ENCODE measurements at regions not wholly inside any gene's neighbourhood (a gene's known extent, or its start where the extent isn't known, plus 50 kb on each side); places are given as distances from the start of the nearest gene placed in this dataset.

DNA sequence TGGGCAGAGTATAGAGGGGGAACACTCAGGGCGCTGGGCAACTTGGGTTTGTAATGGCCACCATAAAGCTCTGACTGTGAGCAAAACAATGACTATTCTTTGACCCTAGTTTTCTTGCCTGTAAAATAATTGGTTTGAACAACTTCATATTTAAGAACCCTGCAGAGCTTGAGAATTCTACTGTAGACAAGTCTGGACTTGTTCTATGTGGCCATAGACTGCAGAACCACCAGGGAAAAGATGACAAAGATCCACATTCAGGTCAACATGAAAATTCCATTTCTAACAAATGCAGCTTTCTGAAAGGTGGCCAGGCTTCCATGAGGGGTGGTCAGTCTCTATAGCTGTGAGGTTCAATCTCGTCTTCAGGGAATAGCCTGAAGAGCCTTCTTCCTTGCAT, 239.4 kb upstream of the LRRN1 start:
- no peak for DNase-seq

DNA sequence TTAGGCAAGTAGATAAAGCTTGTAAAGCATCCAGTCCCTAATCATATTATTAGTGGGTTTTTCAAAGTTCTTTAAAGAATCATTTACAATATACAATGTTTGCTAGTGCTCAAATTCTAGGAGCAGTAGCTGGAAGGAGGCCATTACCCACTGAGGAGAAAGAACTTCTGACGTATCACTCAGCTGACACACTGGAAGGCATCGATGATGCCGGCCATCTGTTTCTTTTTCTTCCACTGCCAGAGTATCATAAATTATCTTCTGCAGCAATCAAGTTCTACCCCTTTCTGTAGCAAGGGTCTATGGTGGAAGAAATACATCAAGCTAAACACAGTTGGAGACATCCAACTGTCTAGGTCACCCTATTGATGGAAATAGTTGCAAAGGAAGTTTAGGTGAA, 243.2 kb upstream of the LRRN1 start:
- no peak for DNase-seq

DNA sequence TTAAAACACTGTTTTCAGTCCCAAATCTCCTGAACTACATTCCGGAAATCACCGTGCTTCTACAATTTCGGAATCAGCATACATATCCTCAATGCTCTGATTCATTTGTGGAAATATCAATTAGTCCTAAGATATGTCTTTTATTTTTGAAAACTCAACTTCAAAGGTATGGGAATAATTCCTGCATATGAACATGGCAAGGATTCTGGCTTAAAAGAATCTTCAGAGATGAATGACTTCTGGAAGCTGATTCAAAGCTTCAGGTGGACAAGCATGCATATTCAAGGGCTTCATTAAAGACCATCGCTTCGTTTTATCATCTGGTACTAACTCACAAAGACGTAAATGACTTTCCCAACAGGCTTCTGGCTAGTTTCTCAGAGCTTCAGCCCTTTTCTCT, 246.0 kb upstream of the LRRN1 start:
- no peak for DNase-seq

DNA sequence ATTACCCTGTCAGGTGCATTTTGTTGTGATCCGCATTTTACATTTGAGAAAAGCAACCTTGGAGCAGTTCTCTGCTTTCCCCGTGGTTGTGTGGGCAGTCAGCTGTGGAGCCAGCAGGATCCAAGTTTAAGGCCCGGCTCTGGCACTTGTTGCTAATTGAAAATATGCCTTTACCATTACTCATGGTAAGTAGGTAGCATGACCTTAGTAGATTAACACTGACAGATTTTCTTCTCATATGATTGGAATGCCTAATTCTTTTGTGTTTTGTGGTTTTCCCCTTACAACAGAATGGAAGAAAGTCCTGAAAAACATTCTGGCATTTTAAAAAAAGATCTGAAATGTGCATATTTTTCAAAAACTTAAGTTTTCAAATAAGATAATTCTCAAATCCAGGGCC, 246.5 kb upstream of the LRRN1 start:
- no peak for DNase-seq

DNA sequence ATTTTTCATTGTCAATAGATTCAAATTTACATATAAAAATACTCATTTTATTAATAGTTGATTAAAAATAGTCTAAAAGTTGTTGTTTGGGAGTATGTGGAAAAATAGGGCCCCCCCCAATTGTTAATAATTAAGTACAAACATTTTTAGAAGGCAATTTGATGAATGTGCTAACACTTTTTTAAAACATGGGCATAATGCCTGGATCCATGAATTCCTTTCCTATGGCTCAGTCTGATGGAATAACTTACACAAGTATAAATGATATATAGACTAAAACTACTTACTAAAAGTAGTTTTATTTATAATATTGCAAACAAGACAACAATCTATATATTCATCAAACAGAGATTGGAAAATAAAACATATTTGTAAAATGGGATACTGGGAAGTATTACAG, 247.2 kb upstream of the LRRN1 start:
- DNase-seq = no peak

DNA sequence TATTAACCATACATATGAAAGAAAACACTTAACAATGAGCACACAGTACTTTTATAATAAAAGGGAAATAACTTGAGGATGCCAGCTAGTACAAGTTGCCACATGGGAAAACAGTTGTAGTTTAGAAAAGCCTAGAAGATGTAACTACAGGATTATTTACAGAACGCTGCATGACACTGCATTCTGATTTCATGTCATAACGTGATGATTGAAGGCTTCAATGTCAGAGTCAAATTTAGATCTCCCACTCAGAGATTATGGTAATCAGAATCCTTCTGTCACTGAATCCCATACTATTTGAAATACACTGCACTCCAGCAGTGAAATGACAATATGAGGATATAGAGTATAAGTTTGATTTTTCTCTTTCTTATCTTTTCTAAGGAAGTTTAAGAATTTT, 253.9 kb upstream of the LRRN1 start:
- DNase-seq = no peak

DNA sequence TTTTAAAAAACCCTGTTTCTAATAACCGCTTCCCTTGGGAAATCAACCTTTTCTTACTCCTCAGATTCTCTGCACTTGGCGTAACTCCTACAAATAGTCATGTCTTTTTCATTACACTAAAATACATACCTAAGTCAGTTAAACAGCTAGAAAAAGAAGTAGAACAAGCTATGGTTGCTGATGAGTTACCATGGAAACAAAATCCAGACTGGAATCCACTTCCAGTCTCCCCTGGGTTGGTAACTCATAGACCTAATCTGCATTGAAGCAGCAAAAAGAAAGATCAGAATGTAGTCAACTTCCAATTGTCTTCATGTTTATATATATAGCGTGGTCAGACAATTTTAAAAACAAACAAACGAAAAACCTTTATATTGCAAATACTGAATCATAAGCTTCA, 260.8 kb upstream of the LRRN1 start:
- no peak for DNase-seq

DNA sequence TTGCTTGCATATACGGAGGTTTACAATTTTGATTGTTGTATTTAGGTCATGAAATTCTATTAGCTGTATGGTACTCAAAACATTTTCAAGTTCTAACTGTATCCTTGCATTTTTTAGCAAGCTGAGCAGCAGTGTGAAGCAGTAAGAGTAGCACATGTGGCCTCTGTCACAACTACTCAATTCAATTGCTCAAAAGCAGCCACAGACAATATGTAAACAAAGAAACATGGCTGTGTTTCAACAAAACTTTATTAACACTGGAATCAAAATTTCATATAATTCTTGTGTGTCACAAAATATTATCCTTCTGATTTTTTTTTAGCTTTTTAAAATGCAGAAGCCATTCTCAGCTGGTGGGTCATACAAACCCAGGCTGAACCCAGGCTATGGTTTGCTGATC, 266.7 kb upstream of the LRRN1 start:
- DNase-seq = no peak

DNA sequence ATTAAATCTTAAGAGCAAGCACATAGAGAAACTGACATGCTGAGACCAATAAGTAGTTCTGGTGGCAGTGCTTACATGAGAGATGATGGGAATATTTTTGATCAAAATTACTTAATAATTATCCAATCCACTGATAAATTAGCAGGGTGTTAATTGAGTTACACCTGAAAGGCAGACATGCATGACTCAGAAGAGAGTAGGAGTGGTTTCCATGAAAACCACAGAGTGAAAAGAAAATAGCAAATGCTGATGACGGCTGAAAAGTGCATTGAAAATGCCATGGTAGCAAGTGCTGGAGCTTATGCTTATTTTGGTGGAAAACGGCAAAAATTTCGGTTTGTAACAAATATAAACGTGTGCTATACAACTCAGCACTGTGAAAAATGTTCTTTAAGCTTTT, 267.8 kb upstream of the LRRN1 start:
- no peak for DNase-seq

DNA sequence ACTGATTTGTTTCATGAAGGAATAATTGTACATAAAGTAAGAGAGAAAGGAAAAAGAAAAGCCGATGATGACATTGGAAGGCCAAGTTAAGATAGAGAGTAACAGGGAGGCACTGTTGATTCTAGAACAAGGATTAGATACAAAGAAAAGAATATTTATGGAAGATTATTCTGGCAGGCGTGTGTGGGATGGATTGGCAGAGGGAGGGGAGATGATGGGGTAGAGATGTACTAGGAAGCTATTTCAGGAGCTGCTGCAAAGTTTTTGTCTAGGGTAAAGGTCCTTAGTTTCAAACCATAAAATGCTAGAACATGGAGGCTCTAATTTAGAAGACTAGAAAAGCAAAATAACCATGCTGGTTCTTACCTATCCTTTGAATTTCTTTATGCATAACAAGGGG, 280.0 kb upstream of the LRRN1 start:
- DNase-seq = no peak

DNA sequence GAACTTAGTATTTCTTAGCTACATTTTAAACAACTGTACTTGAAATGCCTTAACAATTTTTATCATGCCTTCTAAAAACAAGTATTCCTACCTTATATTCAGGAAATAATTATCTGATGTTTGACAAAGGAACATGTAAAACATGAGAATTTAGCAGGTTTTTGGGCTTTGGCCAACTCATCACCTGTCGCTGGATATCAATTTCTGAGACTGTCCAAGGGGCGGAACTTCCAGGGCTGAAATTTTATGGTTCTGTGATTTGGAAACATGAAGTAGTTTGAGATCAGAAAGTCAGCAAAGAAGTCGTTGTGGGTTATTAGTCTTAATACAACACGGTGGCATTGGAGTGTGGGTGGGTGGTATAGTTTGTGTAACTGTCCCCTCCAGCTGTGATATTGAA, 282.2 kb upstream of the LRRN1 start:
- DNase-seq = no peak

DNA sequence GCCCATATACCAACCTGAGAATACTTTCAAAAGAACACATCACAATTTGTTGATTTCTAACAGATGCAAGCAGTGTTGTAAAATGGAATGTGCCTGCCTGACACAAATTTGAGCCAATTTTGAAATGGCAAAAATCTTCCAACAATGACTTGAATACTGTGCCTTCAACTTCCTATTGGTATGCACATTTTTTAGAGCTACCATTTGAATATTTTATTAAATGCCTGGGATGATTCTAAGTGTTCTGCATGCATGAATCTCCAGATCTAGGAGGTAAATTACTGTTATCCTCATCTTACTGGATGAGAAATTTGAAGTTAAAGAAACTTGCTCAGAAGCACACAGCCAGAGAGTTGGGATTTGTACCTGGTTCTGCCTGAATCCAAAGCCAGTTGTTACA, 282.8 kb upstream of the LRRN1 start:
- no peak for DNase-seq

DNA sequence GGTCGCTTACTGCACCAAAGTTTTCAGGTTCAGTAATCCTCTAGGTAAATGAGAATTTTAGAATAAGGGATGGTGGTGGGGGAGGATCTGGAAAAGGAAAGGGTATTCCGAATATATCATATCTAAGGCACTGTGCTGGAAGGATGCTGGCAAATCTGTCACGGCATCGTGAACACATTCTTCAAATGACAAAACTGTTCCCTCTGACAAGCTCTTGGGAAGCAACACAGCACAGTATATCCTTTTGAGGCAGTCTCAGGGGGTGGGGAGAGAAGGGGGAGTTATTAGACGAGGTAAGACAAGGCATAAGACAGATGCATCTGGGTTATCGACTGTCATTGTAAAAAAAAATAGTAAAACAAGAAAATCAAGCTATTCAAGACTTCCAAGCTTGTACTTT, 289.6 kb upstream of the LRRN1 start:
- DNase-seq = no peak

DNA sequence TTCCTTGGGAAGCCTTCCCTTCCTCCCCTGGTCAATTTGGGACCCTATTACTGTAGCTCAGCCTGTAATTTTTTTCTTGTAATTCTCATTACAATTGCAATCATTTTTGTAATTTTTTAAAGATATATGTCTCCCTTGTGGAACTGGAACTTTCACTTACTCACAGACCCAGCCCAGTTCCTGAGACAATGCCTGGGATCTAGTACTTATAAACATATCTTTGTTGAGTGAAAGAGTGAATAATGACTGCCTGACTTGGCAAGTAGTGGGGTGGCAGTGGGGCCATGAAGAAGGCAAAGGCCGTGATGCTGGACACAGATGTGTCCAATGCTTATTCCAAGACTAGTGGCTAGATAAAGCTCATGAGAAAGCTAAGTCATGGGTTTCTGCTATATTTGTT, 294.5 kb upstream of the LRRN1 start:
- DNase-seq = no peak

DNA sequence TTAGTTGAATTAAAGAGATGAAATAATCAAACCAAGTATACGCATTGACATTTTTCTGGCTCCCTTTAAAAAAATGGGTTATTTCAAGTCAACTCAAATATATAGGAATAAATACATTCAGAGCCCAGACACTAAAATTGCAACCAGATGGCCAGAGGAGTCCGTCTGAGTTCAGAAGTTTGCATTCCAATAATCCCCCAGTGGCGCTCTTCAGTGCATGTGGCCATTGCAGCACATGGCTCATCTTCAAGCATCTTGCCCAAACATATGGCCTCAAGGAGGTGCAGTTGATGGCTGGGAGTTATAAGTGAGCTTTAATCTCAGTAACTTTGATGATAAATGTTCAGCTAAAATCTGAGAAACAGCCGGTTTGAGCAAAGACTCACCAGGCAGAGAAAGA, 295.8 kb upstream of the LRRN1 start:
- no peak for DNase-seq

DNA sequence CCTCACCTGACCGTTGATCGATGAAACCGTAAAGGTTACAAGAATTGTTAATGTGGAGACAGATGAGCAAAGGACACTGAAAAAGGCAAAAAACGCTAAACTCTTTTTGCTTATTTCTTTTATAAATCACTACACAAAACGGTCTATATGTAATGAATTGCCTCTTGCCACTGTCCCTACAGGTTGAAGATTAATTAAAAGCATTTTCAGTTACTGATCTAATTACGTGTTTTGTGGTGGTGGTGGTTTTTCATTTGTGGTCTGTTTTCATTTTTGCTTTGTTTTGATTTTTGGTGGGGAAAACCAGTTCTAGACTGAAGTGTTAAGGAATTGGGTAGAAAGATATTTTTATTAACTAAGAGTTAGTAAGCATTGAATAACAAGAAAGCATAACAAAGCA, 299.2 kb upstream of the LRRN1 start:
- no peak for DNase-seq

DNA sequence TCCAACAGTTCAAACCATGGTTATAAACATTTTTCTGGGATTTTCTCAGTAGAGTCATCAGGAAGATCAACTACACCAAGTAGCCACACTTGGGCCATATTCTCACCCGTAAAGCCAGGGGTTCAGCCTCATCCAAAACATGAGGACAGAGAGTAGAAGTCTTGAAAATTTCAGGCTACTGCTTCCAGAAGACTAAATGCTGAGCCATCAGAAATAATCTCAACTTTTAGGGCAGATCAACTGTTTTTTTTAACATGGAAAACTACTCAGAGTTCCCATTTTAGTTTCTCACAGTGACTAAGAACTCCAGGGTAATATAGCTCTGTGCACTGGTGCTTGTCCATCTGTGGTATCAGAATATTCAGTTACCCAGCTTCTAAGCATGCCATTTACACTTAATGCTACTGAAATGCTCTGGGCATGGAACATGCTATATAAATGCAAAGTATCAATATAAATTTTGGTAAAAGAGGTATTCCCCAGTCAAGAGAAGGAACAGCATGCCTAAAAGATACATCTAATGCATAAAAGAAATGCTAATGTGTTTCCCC, 300.1 kb upstream of the LRRN1 start:
- no peak for DNase-seq

DNA sequence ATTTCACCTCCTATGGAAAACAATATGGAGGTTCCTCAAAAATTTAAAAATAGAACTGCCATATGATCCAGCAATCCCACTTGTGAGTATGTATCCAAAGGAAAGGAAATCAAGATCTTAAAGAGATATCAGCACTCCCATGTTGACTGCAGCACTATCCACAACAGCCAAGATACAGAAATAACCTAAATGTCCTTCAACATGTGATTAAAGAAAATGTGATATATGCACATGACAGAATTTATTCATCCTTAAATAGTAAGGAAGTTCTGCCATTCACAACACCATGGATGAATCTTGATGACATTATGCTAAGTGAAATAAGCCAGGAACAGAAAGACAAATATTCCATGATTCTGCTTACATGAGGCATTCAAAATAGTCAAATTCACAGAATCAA, 303.6 kb upstream of the LRRN1 start:
- no peak for DNase-seq

DNA sequence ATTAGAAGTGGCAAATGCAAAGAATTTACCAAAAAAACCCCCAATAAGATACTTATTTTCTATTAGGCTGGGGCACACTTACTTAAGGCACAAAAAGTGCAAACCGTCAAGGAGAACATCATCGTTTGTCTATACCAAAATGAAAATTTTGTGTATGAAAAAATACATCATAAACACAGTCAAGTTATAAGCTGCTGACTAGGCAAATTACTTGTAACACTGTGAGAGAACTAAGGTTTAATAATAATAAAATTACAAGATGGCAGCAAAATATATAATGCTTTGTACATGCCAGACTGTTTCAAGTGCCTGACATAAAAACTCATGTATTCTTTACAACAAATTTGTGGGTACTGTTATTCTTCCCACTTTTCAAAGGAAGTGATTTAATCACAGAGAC, 297.2 kb upstream of the CRBN start:
- DNase-seq = no peak

DNA sequence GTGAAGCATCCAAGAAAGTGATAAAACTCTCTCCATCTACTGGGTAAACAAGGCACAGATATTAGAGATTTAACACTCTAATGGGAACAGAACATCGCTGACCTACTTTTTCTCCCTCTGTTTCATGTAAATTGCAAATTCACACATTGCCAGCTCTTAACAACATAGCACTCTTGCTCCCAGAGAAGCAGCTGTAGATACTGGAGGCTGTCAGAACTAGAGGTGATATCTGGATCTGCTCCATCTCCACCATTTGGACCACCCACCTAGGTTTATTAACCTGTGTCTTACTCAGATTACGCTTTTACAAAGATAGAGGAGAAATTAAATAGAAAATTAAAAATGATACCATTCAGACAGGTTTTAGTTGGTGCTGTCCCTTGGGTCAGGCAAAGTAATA, 289.1 kb upstream of the CRBN start:
- DNase-seq = no peak

DNA sequence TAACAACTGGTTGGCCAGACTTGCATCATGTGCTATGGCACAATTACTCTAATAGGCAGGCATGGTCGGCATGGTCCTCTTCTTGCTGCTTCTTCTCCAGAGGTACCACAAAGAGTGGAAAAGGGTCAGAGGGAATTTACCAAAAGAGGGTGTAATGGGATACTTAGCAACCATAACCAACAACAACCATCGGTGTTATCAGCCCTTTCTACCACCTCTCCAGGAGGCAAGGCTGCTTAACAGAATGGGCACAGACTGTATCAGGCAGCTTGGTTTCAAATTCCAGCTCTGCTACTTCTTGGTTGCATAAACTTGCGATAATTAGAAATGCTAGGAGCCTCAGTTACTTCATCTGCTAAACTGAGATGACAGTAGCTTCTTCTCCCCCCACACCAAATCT, 284.6 kb upstream of the CRBN start:
- no peak for DNase-seq

DNA sequence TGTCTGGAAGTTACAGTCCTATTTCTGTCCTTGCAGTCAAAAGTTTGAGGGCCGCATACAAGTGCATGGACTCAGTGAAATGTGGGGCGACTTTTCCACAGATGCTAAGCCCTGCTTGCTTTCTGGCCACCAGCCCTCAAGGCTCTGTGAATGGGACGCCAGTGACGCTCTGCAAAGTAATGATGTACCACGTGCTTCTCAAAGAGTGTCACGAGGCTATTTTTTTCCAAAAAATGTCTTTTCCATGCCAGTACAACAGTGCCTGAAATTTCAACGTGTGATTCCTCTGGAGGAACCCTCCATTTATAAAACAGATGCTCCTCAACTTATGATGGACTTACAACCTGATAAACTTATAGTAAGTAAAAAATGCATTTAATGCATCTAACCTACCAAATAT, 281.8 kb upstream of the CRBN start:
- DNase-seq = no peak

DNA sequence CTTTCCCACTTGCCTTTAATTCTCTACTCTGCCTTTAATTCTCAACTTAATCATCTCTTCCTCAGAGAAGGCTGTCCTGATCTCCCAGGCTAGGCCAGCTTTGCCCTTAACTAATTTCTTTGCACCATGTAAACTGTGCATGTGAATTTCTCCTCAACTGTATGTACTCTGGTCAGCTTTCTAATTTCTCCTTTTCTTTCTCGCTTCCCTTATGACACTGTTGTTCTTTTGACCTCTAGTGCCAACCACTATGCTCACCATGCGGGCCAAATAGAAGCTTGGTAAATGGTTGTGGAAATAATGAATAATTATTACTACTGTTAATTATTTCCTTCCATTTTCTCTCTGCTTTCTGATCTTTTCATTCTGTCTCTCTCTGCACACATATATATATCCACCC, 269.0 kb upstream of the CRBN start:
- DNase-seq = no peak

DNA sequence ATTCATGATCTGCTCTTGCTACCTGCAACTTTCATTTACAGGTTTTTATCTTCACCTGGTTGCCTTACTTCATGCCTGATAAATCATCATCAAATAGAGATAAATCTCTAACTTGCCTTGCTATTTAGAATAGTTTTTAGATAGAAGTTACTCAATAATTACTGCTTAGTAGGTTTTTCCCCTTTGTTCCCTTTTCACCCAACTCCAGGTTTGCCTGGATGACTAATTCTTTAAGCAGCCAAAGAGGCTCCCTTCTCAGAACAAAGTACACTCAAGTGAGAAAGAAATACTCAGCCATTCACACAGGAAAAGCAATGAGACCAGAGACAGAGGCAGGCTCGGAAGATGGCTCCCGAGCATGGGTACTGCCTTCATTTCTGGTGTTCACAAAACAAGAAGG, 268.1 kb upstream of the CRBN start:
- DNase-seq = no peak

DNA sequence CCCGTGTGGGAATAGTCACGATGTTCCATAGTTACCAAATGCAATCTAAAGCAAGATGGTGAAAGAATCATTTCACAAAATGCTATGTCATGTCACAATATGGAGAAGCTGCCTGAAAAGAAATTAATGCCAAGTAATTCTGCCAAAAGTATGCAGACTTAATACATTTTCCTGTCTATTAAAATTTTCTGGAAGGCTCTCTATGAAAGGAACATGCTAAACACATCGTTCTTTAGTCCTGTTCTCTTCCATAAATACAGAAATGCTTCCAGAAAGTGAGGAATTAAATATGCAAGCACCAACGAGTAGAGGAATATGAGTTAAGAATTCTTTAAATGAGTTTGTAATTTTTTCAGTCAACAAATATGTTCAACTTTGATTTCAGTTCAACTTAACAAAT, 266.8 kb upstream of the CRBN start:
- no peak for DNase-seq

DNA sequence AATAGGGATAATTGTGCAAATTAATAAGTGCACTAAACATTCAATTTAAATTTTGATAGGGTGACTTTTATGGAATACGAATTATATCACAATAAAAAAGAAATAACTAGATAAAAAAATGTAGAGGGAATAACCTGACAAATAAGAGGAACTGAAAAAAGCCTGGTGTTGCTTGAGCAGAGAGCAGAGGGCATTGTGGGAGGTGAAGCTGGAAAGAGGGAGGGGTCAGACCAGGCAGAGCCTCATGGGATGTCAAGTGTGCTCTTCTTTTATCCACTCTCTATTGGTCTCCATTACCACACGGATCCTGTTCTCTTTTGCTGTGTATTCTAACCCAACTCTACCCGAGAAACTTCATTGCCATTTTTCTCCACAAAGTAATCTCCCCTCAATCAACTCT, 264.0 kb upstream of the CRBN start:
- DNase-seq = no peak

Measured in NCI-H510A treated with DMSO at 0.1 percent for 48 hours (cell line).